GM18517 (cell line): ENCODE measurements at regions not wholly inside any gene's neighbourhood (a gene's known extent, or its start where the extent isn't known, plus 50 kb on each side); places are given as distances from the start of the nearest gene placed in this dataset.
"Not testable (repeated sequence)": the region's sequence is repeated elsewhere in the genome, so short reads cannot be mapped to it uniquely, and the experiment has no call there.

Source experiments
- ATAC-seq: cut with Tn5 transposase; IDR thresholded peaks from one replicate; pipeline ENCODE4 v1.9.1; 2021; ENCODE audit warnings: mild to moderate bottlenecking, moderate library complexity; ENCODE audit not compliant: unreplicated experiment

DNA sequence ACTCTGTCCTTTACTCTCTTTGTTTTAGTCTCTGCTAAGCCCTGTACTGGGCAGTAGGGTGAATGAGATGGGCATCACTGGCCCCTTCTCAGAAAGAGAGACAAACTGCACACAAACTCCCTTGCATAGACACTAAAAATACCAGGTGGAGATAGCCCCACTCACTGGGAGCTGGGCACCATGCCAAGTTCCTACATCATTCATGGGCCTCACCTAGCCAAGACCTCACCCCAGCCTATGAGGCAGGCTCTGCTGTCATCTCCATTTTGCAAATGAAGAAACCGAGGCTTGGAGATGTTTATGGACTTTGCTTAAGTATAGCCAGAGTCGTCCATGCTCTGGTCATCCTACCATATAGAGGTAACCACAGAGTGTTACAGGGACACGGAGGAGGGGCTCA is 499.8 kb upstream of the CDH11 start:
- ATAC-seq, result no peak

DNA sequence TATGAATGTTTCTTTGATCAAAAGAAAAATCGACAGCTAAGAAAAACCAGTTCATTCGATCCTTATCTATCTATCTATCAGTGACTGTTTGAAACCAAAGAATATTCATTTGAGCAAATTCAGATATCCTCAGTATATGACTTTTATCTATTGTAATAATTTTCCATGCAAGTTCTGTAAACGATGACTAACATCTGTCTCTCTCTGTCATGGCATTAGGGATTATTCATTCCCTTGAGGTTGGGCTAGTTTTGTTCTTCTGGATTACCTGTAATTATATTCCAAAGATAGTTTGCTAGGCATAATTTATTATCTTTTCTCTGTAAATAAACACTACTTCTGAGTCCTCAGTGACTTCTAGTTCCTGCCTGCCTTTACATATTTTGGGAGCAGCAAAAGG is 497.7 kb upstream of the CDH11 start:
- ATAC-seq, result no peak

DNA sequence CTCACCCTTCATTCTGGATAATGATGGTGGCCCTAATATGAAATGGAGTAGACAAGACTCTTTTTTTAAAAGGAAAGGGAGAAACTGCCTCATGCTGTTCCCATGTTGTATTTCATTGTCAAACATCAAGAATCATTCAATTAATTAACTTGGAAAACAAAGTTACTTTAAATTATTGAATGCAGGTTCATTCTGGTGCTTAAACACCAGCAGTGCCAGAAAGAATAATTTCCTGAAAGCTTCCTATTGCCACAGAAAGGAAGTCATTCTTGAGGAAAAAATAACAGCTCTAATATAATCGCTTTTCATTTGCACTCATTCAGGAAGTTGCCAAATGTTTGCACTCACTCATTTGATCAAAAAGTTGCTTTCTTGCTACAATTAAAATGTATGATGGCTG is 497.1 kb upstream of the CDH11 start:
- no peak for ATAC-seq

DNA sequence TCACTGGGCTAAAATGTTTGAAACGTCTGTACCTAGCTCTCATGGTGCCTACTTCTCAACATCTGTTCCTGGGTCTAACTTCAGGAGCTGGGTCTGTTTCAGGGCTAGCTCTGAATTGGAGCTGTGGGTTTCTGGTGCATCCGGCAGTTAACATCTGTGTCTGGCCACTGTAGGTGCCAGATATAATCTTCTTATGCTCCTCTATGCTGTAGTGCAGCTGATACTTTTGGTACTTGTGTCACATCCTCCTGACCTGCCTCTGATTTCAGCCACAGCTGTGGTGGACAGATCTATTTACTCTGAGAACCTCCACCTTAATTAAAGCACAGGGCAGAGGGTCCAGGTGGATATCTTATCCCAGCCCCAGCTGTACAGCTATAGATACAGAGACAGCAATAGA is 496.5 kb upstream of the CDH11 start:
- ATAC-seq, result no peak

DNA sequence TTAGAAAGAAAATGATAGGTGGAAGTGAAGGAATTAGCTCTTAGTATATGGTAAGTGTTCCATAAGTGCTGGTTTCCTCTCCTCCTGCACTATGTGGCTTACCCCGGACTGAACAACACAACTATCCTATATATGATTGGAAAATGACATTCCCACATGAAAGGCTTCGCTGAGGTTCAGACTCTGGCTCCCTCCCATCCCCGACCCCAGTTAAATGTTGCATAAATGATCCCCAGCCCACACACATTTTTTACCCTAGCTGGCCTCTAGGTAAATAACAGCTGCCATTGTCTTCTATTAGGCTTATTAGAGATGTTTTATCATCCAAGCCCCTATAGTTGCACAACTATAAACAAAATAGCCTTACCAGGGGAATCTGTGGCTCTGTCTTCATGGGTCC is 495.6 kb upstream of the CDH11 start:
- no peak for ATAC-seq

DNA sequence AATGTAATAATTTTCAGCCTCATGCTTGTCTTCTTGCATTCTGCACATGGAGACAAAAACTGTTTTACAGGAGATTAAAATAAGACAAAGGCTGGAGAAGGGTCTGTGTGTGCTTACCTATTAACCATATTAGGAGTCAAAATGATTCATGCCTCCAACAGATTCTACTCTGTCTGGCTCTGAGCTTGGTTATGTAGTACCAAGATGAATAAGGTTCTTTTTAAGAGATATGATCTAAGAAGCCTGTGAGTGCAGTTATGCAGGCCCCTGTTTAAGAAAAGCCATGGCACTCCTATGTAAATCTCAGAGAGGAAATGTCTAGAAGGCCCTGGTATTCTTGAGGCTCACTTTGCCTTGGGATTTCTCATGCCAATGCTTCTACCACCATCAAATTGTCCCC is 486.6 kb upstream of the CDH11 start:
- ATAC-seq, result no peak

DNA sequence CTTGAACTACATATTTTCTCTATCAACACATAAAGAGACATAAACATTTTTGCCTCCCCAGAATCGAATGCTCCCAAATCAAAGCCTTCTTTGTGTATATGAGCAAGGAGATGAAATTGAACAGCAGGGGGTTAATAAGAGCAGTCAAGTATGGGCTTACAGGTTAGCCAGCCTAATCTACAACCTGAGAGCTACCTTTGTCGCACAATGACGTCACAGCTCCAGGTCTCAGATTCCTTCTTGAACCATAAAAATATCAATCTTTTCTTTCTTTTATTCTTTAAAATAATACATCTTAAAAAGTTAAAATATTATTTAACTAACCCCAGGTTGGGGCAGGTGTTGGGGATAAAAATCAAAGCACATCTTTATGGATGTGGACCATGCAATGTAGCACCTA is 482.9 kb upstream of the CDH11 start:
- ATAC-seq, result no peak

DNA sequence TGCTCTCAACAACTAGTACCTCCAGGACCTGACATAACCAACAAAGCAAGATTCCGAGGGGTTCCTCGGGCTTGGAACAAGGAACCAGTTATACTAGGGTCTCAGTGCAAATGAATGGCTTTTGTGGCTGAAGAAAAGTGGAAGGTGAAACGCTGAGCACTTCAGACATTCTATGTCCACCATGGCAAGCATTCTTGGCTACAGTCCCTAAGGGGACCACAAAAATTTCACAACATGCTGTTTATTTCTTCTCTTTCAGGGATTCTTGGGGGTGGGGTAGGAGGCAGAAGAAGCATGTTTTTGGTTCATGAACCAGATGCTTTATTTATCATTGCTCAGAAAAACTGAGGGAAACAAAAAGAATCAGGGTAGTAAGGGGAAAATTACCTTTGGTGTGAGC is 479.9 kb upstream of the CDH11 start:
- ATAC-seq, result no peak

DNA sequence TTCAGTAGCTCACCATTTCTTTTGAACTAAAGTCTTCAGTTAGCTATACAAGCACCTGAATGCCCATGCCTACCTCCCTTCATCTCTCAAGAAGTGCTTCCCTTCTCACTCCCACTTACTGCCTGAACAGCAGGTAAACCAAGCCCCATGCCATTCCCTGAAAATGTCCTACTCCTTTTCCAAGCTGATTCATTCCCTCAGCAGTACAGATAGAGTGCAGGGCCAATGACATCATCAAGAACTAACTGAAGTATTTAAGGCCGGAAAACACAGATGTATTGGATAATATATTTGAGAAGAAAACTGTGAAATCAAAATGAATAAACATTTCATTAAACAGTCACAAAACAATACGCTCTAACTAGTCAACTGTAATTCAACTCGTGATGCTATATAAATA is 478.8 kb upstream of the CDH11 start:
- no peak for ATAC-seq

DNA sequence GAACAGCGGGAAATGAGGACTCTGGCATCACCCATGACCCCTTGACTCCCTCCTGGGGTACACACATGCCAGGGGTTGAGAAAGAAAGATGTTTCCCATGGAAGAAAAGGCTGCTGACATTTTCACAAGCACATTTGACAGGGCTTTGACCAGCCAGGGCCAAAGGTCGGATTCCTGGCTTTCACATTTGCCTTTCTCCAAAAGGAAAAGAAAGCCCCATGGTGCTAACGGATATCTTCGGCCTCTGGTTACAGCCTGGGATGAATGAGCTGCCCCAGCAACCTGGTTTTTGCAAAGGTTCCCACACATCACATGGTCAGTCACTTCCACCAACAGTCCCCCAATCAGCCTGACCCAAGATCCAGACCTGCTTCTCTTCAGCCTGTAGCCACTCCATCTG is 478.2 kb upstream of the CDH11 start:
- ATAC-seq, result no peak

DNA sequence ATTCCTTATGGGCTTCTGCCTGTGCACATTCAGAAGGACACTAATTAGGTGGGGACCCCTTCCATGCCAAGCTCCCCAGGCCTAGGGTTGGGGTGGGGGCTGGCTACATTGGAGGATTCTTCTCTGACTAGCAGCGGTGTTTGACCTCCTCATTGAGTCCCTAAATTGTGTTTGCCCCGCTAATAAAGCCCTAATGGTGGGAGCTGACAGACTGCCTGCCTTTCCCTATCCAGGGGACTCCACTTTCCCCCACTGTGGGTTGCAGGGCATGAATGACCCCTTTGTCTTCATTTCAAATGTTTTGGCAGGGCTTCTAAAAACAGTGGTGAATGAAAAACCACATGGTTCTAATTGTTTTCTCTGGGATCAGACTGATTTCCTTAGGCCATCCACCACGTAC is 476.8 kb upstream of the CDH11 start:
- ATAC-seq, result no peak

DNA sequence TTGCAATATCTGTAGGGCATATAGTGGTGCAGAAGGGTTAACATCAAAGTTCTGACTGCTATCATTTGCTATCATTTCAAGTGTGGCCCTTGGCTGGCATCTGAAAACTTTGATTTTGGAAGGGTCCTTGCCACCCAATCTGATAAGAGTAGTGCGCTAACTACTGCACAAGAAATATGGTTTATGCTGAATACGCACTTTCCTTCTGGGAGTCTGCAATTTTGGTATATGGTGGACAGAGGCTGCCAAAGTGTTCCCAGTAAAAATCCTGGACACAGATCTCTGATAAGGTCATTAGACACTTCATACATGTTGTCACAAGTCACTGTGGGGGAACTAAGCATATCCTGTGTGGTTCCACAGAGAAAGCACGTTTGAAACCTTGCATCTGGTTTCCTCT is 461.6 kb upstream of the CDH11 start:
- ATAC-seq, result no peak

DNA sequence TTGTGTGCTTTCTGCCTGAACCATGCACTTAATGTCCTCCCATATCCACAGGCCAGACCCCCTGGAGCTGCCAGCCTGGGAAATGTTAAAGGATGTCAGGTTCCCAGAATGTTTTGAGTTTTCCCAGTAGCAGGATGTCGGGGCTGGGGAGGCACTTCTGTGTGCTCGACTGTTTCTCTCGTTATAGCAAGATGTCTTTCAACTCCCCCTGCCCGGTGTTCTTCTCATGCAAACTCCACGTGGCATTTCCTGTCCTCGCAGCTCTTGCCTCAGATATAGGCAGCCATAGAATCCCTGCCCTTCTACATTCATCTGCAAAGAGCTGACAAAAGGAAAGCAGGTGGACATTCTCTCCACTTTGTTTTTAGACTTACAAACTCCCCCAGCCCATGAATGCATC is 457.2 kb upstream of the CDH11 start:
- ATAC-seq, result no peak

DNA sequence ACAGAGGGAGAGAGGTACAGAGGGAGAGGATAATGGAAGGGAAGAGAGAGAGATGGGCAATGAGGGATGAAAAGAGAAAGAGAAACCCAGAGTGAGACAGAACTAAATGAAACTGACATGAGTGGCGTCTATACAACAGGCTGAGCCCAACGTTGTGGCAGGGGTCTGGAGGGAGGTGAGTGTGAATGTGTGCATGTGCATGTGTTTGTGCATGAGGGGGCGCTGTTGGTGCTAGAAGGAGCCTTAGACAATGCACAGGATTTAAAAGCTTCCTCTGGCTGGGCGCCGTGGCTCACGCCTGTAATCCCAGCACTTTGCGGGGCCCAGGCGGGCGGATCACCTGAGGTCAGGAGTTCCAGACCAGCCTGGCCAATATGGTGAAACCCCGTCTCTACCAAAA is 454.8 kb upstream of the CDH11 start:
- ATAC-seq, result no peak

DNA sequence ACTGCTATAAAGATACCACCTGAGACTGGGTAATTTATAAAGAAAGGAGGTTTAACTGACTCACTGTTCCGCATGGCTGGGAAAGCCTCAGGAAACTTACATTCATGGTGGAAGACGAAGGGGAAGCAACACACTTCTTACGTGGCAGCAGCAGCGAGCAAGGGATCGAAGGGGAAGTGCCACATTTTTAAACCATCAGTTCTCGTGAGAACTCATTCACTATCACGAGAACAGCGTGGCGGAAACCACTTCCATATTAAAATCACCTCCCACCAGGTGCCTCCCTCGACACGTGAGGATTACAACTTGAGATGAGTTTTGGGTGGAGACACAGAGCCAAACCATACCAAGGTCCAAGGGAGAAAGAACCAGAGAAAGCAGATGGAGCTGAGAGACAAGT is 454.3 kb upstream of the CDH11 start:
- ATAC-seq, result no peak

DNA sequence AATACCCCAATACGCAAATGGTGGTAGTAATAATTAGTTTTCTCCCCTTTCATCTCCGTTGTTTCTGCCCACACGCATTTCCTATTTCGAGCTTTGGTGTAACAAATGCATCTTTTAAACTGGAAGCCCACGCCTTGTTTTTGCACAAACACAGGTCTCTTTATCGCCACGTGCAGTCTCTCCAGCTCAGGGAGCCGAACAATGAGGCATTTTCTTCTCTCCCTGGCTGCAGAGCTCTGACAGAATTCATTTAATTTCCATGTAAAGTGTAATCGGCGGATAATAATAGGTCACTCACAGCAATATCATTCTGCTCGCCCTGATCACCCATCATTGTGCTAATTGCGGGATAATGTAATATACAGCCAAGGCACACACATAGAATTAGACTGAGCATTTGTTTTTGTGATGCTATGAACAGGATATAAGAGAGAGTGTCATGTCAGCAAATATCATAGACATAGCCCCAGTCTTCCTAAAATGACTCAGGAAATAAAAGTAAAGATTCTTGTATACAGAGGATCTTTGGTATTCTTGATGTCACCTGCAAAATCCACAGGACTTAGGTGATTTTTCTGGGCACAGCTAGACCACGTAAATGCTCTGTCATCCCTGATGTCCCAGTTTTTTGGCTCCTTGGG is 452.6 kb upstream of the CDH11 start:
- ATAC-seq, result no peak

DNA sequence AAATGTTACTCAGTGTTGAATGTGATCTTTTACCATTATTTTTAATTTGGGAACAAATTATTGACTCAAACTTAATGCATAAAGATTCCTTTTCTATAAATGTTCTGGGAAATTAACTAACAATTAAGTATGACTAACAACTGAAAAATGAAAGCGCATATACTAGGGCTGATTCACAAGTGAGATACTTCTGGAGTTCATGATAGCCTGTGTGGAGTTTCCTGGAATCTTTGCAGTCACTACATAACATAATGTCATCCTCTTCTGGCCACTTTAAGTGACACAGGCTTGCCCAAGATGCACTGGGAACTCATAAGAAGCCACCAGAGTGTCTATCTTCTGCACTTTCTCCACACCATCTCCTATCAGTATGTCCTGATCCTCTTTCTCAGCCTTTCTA is 450.3 kb upstream of the CDH11 start:
- no peak for ATAC-seq

DNA sequence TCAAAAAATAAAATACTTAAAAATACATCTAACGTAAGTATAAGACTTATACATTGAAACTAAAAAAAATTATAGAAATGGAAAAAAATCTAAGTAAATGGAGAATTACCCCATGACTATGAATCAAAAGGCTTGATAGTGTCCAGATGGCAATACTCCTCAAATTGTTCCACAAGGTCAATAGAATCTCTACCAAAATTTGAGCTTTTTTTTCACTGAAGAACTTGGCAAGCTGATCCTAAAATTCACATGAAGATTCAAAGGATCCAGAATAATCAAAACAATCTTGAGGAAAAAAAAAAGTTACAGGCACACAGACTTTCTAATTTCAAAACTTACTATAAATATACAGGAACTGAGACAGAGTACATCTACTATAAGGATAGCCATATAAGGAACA is 448.4 kb upstream of the CDH11 start:
- ATAC-seq, result no peak

DNA sequence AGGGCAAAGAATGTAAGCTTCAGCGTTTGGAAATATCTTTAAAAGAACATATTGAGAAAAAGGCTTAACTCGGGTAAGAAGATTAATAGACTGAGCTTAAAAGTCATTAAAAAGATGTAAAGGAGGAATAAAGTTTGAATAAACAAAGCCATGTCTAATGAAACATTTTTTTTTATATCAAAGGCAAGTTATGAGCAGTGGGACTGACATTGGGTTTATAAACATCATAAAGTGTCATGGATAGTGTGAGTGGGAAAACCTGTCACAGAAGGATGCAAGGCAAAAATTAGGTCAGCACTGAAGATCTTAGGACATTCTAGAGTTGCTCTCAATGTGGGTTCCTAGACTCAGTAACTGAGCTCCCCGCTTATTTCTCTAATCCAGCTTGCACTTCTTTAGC is 438.0 kb upstream of the CDH11 start:
- ATAC-seq, result no peak

DNA sequence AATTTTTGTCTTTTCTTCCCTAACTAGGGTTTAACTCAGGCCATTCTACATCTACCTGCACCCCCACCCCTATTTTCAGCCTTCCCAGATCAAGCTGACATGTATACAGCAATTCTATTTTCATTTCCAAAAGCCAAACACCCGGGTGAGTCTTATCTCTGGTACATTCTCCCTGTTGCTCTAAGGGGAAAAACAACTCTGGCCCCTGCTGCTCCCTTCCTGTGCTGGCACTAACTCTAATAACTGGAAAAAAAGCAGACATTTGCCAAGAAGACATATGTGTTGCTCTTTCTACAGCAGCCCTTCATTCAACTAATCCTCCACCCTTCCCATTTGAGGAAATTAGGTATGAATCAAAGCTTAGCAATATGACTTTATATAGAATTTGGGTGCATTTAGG is 427.8 kb upstream of the CDH11 start:
- ATAC-seq, result not testable (repeated sequence)

DNA sequence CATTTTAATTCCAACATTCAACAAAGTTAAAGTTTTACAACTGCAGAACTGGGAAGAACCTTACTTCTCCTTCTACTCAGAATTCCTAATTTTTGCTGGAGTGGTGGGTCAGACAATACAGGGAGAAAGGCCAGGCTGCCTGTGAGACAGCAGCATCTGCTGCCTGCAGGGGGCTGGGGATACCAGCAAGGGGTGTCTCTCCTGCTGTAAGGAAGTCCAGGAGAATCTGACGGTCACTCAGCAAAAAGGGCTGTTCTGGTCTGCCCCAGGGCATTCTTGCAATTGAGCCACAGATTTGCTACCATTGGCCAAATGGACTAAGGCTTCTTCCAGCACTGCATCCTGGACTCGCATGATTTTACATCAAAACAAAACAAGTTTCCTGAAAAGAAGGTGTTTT is 426.6 kb upstream of the CDH11 start:
- no peak for ATAC-seq

DNA sequence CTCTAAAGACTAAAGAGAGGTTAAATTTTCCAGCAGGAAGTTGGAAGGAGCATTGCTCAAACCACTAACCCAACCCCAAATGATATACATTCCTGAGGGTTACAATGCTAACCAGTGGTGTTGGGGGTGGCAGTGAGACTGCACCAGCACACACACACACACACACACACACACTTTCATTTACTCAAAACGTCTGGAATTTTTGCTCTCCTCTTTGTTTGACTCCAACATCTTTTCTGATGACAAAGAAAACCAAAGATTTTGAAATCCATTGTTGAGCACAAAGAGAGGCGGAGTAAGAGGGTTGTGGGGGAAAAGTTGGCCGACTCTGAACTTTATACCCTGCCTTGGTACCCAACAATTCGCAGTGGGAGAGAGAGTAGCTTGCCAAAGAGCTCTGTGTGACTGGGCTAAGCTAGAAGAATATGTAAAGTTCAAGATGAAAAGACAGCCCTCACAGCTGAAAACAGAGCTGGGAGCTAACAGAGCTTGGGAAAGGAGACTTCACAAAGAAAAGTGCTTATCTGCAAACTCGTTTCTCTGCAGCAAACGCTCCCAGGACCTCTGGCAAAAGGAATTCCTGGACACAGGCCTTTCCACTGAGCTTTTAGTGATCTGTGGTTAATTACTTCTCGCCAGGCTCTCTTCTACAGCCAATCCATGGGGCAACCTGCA is 426.0 kb upstream of the CDH11 start:
- no peak for ATAC-seq

DNA sequence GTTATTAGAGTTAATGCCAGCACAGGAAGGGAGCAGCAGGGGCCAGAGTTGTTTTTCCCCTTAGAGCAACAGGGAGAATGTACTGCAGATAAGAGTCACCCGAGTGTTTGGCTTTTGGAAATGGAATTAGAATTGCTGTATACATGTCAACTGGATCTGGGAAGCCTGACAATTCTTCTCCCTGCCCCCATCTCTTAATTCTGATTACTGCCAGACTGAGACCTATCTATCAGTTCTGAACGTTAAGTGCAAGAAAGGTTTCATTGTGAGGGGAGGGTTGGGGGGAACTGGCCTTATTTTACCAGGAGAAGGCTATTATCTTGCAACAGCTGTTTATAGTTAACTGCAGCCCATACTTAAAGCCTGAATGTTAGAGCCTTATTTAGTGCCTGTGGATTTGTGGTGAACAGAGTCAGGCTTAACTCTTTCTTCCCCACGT is 424.5 kb upstream of the CDH11 start:
- no peak for ATAC-seq
